Loucy (cell line): ENCODE measurements at regions not wholly inside any gene's neighbourhood (a gene's known extent, or its start where the extent isn't known, plus 50 kb on each side); places are given as distances from the start of the nearest gene placed in this dataset.

Source experiments
- H2AFZ ChIP-seq: fragments of 200-600 bp; sonication (generic); 2 replicates; pipeline ENCODE4 v1.6.0; 2016; ENCODE audit warnings: antibody characterized with exemption, mild to moderate bottlenecking, low read length, moderate library complexity
- H3F3A ChIP-seq: fragments of 200-600 bp; 2 replicates; pipeline ENCODE4 v1.6.0; 2016; ENCODE audit warnings: antibody characterized with exemption, low read depth, mild to moderate bottlenecking
- H3K27me3 ChIP-seq: fragments of 200-600 bp; sonication (generic); 2 replicates; pipeline ENCODE4 v1.6.1; 2014; ENCODE audit warnings: low read length, mild to moderate bottlenecking; ENCODE audit not compliant: insufficient read depth, poor library complexity, severe bottlenecking
- H3K36me3 ChIP-seq: fragments of 200-600 bp; sonication (generic); 2 replicates; pipeline ENCODE4 v1.6.1; 2016; ENCODE audit warnings: low read length; ENCODE audit not compliant: insufficient read depth
- H3K4me1 ChIP-seq: fragments of 200-600 bp; sonication (generic); 2 replicates; pipeline ENCODE4 v1.5.1; 2014; ENCODE audit warnings: low read length, mild to moderate bottlenecking; ENCODE audit not compliant: insufficient read depth, poor library complexity, severe bottlenecking
- H3K4me2 ChIP-seq: fragments of 200-600 bp; sonication (generic); 2 replicates; pipeline ENCODE4 v1.6.0; 2014; ENCODE audit warnings: antibody characterized with exemption, low read length, low read depth, mild to moderate bottlenecking; ENCODE audit not compliant: poor library complexity, severe bottlenecking
- H3K4me3 ChIP-seq: fragments of 200-600 bp; sonication (generic); 2 replicates; pipeline ENCODE4 v1.5.1; 2014; ENCODE audit warnings: low read length, mild to moderate bottlenecking, mixed read lengths; ENCODE audit not compliant: poor library complexity, severe bottlenecking
- H3K79me2 ChIP-seq: fragments of 200-600 bp; sonication (generic); 2 replicates; pipeline ENCODE4 v1.6.1; 2014; ENCODE audit warnings: low read length; ENCODE audit not compliant: insufficient read depth
- H3K9ac ChIP-seq: fragments of 200-600 bp; sonication (generic); 2 replicates; pipeline ENCODE4 v1.6.0; 2014; ENCODE audit warnings: mild to moderate bottlenecking, low read depth, low read length, moderate library complexity; ENCODE audit not compliant: poor library complexity, severe bottlenecking
- H3K9me2 ChIP-seq: fragments of 200-600 bp; sonication (generic); replicated peaks from 2 replicates; pipeline ENCODE4 v1.6.1; 2016; ENCODE audit warnings: low read depth, low read length, mixed read lengths
- H3K9me3 ChIP-seq: fragments of 200-600 bp; sonication (generic); 2 replicates; pipeline ENCODE4 v1.6.1; 2014; ENCODE audit warnings: mild to moderate bottlenecking, antibody characterized with exemption, low read length, low read depth; ENCODE audit not compliant: insufficient read depth
- H4K20me1 ChIP-seq: fragments of 200-600 bp; sonication (generic); 2 replicates; pipeline ENCODE4 v1.6.0; 2014; ENCODE audit warnings: antibody characterized with exemption, low read length, mild to moderate bottlenecking; ENCODE audit not compliant: insufficient read depth, poor library complexity, severe bottlenecking
- CTCF ChIP-seq: fragments of 200-600 bp; sonication (generic); conservative IDR thresholded peaks from 2 replicates; pipeline ENCODE4 v1.5.1; 2014; ENCODE audit warnings: mild to moderate bottlenecking, antibody characterized with exemption, low read length
- EZH2phosphoT487 ChIP-seq: fragments of 200-600 bp; IDR thresholded peaks from 2 replicates; pipeline ENCODE4 v1.6.1; 2018; ENCODE audit warnings: antibody characterized with exemption, mild to moderate bottlenecking, moderate library complexity, borderline replicate concordance

GRCh38 chr7:22060863-22061262, 115.2 kb upstream of the CDCA7L start:
- TF ChIP-seq EZH2phosphoT487 (no peak), CTCF (no peak)
- H3K4me2 ChIP-seq, result no peak overlapping the region
- H4K20me1 ChIP-seq, result no peaks in the 10 kb centered on the region
- H3K27me3 ChIP-seq, result no peaks in the 10 kb centered on the region
- H3K9me2 ChIP-seq, result no peaks in the 10 kb centered on the region
- no peak overlapping the region for H2AFZ ChIP-seq
- no peak overlapping the region for H3K4me3 ChIP-seq
- H3K4me1 ChIP-seq, result no peaks in the 10 kb centered on the region
- no peaks in the 10 kb centered on the region for H3F3A ChIP-seq
- H3K36me3 ChIP-seq, result no peaks in the 10 kb centered on the region
- H3K9me3 ChIP-seq, result no peaks in the 10 kb centered on the region
- H3K79me2 ChIP-seq, result no peaks in the 10 kb centered on the region
- no peak overlapping the region for H3K9ac ChIP-seq

GRCh38 chr7:22060197-22060596, 114.5 kb upstream of the CDCA7L start:
- H3K4me1 ChIP-seq, result no peaks in the 10 kb centered on the region
- H3K4me2 ChIP-seq, result no peak overlapping the region
- no peaks in the 10 kb centered on the region for H3K9me2 ChIP-seq
- H3K79me2 ChIP-seq, result no peaks in the 10 kb centered on the region
- no peaks in the 10 kb centered on the region for H3K36me3 ChIP-seq
- H3K27me3 ChIP-seq, result no peaks in the 10 kb centered on the region
- no peaks in the 10 kb centered on the region for H4K20me1 ChIP-seq
- no peaks in the 10 kb centered on the region for H3K9me3 ChIP-seq
- no peak overlapping the region for H3K9ac ChIP-seq
- TF ChIP-seq EZH2phosphoT487 (no peak), CTCF (no peak)
- H3K4me3 ChIP-seq, result no peak overlapping the region
- H2AFZ ChIP-seq, result no peak overlapping the region
- no peaks in the 10 kb centered on the region for H3F3A ChIP-seq

- Histone ChIP-seq H3K9ac (no peak overlapping the region), H3K79me2 (no peaks in the 10 kb centered on the region), H3K4me2 (no peak overlapping the region), H3F3A (no peaks in the 10 kb centered on the region), H3K27me3 (no peaks in the 10 kb centered on the region), H3K36me3 (no peaks in the 10 kb centered on the region), H3K4me1 (no peaks in the 10 kb centered on the region), H3K9me2 (no peaks in the 10 kb centered on the region), H4K20me1 (no peaks in the 10 kb centered on the region), H3K9me3 (no peaks in the 10 kb centered on the region), H3K4me3 (no peak overlapping the region), H2AFZ (no peak overlapping the region)
- TF ChIP-seq EZH2phosphoT487 (no peak), CTCF (no peak)
Measured at GRCh38 chr7:22055226-22055625, 109.5 kb upstream of the CDCA7L start.
